HG03521 (cell line): ENCODE measurements at regions not wholly inside any gene's neighbourhood (a gene's known extent, or its start where the extent isn't known, plus 50 kb on each side); places are given as distances from the start of the nearest gene placed in this dataset.

Experiments used
- ATAC-seq: cut with Tn5 transposase; IDR thresholded peaks from one replicate; pipeline ENCODE4 v1.9.1; 2021; ENCODE audit warnings: mild to moderate bottlenecking, moderate library complexity; ENCODE audit not compliant: unreplicated experiment

DNA sequence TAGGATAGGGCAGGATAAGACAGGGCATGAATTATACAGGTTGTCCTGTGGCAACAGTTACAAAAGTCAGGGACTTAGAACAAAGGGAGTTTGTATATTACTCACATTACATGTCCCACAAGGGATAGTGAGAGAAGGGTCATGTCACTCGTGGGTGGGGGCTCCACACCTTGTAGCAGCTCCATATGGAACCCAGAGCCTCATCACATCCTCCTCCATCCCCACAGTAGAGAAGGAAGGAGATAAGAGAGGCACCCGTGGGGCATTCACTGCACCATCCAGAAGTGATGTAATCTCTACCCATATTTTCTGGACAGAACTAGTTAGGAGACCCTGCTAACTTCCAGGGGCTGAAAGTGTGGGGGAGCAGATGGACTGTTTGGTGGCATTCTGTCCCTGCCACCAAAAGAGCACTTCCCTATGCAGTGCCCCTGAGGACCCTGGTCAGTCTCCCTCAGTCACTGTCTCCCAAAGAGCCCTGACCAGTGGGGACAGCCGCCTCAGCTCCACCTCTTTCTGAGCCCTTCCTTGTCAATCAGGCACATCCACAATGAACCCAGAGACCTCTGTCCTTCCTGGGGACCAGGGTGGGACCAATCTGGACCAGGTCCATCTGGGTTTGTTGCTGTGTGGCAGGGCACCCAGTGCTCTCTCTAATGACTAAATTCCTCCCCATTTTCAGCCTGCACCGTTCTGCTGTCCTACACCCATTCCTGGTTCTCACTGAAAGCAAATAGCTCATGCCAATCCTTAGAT is 154.8 kb upstream of the ETV3 start:
- ATAC-seq: no peak

DNA sequence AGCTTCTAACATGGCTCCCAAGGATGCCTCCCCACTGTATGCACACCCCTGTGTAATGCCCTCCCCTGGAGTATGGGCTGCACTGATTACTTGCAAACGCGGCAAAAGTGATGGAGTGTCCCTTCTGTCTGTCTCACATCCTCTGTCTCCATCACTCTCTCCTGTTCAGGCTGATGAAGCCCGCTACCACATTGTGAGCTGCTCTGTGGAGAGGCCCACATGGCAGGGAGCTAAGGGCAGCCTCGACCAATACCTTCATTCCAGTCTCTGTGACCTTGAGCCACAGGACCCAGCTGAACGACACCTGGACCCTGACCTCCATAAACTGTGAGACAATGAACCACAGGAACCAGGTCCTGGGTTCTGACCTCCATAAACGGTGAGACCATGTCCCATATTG is 154.1 kb upstream of the ETV3 start:
- no peak for ATAC-seq

DNA sequence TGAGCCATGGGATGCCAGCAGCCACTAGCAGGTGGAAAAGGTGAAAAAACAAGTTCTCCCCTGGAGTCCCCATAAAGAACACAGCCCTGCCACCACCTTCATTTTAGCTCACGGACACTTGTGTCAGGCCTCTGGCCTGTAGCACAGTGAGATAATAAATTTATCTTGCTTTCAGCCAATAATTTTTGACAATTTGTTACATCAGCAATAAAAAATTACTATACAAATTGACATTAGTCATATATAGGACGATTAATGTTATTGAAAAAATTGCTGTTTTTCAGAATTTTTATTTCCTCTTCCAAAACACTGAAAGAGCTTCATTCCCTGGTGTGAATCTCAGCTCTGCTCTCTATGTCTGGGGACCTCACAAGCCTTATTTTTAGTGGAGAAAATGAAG is 152.9 kb upstream of the ETV3 start:
- no peak for ATAC-seq

DNA sequence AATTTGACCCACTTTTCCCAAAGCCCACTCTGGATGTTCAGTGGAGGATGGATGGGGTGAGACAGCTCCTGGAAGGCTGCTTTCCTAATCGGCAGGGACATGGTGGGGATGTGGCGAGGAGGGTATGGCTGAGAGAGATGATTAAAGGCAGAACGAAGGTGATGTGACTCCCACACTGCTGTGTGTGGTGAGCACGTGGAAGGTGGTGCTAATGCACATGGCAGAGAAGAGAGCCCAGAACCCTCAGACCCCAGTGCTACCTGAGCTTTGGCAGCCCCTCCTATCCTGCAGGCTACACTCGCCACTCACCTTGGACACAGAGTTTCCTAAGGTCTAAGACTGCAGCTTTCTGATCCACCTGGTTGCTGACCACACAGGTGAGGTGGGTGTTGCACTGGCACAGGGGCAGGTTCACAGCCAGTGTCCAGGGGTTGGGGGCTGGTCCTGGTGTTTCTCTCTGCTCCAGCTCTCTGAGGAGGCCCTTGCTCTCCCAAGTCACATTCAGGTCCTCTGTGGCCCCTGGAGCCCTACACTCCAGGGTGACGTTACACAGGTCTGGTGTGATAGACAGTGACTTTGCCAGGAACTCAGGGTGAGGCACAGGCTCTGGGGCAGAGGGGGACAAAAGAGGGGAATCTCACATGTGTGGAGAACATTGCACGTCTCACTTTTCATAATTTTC is 151.4 kb upstream of the ETV3 start:
- no peak for ATAC-seq

DNA sequence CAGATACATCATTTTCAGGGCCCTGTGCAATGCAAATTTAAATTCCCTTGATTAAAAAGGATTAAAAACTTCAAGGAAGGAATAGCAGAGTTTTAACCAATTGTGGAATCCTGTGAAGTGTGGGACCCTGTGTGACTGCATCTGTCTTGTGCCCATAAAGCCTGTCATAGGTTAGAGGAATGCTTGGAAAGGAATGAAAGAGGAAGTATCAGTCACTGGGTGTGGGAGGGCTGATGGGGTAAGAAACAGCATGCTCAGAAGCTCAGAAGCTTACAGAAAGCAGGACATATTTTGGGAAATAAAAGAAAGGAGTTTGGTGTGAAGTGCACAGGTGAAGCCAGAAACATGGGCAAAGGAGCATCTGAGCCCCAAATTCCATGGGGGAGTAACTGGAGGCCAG is 150.8 kb upstream of the ETV3 start:
- no peak for ATAC-seq

DNA sequence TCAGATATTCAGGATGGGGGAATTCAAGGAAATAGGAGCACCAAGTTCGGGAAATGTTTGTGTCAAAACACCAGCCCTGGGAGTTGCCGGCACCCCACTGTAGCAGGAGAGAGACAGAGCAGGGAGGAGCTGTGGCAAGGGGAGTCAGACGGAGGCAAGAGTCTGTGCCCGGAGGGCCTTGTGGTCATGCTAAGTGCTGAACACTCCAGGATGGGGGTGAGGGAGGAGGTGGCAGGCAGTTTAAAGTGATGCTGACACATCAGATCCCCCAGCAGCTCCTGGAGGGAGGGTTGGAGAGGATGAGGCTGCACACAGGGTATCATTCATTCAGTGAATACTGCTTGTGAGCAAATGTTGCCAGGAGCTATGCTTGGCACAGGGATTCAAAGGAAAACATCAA is 150.3 kb upstream of the ETV3 start:
- ATAC-seq: no peak

DNA sequence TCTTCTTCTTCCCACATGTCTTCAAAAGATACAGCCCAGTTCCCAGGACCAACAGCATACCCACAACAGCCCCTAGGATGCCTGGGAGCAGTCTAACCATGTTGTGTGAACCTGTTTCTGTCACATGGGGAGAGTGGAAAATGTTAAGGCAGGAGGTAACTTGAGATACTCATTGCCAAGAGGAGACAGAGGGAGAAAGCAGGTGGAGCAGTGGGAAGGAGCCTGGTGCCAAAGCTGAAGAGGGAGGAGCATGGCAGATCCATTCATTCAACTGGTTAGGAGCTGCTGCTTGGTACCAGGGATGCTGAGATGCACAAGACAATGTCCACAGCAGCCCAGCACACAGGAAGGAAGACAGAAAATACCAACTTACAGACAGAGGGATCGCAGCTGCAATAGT is 149.8 kb upstream of the ETV3 start:
- no peak for ATAC-seq

DNA sequence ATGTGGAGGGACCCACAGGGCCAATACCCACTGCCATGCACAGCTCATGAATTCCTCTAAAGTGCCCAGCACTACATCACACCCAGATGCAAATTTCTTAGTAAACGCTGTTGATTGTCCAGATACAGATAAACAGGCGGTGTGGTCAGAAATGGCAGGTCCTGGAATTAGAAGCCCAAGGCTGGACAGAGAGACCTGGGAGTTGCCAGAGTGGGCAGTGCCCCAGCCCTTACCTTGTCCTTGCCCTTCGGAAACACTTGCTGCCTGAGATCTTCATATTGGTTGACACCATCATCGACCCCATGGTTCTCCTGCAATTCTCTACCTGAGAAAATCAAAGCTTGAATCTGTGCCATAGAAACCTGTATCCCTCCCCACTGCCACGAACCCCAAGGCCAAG is 149.3 kb upstream of the ETV3 start:
- ATAC-seq: no peak

DNA sequence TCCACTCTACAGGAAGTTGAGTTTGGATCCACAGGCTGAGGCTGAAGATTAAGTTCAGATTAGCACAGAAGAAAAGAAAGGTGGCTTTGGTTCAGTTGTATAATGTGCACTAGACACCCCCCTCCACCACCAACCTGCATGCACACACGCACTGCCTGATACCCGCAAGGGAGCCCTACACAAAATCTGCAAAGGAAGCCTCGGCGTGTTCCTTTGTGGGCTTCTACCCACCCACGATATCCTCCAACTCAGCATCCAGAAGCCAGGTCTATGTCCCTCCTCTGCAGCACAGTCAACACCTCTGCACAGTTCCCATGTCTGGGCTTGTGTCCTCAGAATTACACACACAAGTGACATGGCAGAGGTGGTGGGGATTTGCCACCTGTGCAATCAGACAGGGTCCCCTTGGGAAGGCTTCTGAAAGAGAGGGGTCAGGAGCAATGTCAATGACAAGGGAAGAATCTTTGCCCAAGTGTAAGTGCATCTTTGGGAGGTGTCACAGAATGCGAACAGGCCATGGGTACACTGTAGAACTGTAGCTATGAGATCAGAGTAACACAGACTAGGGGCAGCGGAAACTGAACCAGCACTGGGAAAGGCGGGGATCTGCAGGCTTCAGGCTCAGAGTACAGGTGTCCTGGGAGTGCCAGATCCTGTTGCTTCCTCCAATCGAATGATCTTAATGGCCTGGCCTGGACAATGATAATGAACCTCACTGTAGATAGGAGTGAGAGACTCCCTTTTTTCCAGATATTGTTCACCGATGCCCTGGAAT is 148.6 kb upstream of the ETV3 start:
- ATAC-seq: no peak

DNA sequence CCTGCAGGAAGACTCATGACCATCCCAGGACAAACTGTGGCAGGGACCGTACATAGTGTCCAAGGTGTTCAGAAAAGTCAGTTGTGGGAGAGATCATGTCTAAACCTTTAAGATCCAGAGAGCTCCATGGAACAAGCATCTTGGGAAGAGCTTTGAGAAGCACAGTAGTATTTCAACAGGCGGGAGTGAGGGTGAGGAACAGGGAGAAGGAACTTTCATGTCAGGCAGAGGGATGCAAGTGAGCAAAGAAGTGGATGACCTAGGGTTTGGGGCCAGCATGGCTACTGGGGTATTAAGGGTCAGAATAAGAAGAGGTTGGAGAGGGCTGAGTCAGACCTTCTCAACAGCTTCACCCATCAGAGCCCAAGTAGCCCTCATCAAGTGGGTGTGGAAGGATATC is 147.9 kb upstream of the ETV3 start:
- ATAC-seq: no peak

DNA sequence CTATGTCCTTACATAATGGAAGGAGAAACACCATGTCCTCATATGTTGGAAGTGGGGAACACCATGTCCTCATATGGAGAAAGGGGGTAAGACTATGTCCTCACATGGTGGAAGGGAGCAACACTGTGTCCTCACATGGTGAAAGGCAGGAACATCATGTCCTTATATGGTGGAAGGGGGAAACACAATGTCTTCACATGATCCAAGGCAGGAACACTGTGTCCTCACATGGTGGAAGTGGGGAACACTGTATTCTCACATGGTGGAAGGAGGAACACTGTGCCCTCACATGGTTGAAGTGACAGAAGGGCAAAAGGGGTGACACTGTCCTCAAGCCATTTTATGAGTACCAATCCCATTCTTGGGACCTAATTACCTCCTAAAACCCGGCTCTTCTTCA is 146.3 kb upstream of the ETV3 start:
- no peak for ATAC-seq

DNA sequence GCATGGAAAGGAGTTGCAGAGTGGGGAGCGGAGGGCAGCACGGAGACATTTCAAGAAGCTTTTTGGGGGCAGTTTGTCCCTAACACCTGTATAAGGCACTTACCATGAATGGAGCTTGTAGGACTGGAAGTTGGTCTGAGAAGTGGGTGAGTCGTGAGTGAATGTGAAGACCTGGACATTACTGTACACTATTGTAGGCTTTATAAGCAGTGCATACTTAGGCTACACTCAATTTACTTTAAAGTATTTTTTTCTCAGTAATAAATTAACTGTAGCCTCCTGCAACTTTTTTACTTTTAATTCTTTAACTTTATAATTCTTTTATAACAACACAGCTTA is 141.6 kb upstream of the ETV3 start:
- ATAC-seq: no peak

DNA sequence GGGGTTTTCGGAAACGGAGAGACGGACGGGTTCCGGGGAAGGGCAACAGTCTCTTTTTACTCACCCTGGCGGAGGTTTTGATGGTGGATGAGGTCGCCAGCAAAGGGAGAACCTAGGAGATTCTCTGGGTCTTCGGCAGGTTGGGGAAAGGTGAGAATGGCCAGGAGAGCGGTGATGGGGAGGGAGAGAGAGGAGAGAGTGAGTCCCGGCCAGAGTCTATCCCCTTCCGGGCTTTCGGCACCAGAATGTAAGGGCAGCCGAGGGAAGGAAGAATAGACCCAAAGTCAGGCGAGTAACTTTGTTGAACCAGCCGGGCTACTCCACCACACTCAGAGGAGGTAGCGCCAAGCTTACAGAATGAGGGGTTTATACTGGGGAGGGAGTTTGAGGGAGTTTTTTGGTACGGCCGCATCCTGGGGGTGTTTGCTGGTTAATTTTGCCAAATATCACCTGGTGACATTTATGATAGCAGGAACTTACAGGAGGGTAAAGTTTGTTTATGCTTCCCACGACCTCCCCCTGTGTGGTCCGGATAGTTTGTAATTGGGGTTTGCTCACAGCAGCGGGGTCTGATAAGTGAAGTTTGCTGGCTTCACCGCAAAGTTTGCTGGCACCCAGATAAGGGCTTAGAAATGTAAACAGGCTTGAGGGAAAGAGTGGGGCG is 141.1 kb upstream of the ETV3 start:
- ATAC-seq: no peak

DNA sequence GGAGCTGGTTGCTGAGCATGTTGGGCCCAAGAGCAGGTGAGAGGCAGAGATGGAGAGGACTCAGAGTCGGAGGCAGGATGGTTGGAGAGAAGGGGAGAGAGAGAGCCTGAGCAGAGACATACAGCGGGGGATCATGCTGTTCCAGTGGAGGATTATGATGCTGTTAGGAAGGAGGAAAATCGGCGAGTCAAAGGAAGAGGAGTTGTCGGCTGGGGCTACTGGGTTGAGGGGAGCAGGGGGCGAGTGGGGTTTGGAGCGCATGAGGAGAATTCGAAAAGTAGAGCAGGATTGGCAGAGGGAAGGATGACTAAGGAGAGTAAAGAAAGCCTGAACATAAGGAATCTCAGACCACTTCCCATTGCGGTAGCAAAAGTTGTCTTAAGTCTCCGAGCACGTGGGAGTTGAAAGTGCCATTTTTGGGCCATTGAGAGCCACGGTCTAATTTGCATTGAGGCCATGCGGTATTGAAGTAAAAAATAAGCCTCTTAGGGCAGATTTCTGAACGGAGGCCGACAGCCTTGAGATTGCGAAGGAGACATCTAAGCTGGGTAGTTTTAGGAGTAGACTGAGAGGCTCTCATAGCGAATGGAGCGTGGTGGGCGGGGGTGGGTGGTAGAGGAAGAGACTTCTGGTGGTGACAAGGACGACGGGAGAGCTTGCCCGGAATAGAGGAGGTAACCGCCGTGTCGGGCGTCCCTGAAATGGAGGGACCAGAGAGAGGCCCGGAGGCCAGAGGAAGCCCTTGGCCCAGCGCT is 140.4 kb upstream of the ETV3 start:
- ATAC-seq: no peak

DNA sequence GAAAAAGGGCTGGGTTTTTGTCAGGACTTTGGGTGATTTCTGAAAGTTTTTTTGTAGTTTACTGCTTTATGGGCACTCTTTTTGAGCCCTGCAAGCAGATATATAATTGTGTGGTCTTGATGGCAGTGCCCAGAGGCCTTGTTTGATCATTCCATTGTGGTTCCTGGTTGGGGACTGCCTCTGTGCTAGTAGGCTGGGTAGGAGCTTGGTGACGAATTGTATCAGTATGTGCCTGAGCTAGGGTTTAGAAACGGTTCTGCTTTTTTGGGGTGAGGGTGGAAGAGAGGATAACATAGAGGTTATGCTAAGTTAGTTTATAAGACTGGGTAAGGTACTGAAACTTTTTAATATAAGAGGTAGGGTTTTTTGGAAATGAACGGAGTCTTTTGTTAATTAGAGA is 139.7 kb upstream of the ETV3 start:
- ATAC-seq: no peak

DNA sequence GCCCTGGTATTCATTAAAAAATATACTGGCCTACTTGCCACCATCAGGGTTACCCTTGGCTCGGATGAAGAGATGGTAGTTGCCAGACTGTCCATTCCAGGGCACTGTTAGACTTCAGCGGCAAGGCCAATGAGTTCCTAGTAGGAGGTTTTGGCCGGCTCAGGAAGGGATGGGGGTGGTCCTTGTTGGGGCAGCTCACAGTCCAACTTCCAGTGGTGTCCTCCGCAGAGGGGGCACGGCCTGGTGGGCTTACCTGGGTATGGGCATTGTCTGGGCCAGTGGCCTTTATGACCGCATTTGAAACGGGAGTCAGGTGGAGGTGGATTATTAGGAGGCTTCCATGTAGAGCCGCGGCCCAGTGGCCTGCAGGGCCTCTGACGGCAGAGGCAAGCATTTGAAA is 139.1 kb upstream of the ETV3 start:
- ATAC-seq: no peak

DNA sequence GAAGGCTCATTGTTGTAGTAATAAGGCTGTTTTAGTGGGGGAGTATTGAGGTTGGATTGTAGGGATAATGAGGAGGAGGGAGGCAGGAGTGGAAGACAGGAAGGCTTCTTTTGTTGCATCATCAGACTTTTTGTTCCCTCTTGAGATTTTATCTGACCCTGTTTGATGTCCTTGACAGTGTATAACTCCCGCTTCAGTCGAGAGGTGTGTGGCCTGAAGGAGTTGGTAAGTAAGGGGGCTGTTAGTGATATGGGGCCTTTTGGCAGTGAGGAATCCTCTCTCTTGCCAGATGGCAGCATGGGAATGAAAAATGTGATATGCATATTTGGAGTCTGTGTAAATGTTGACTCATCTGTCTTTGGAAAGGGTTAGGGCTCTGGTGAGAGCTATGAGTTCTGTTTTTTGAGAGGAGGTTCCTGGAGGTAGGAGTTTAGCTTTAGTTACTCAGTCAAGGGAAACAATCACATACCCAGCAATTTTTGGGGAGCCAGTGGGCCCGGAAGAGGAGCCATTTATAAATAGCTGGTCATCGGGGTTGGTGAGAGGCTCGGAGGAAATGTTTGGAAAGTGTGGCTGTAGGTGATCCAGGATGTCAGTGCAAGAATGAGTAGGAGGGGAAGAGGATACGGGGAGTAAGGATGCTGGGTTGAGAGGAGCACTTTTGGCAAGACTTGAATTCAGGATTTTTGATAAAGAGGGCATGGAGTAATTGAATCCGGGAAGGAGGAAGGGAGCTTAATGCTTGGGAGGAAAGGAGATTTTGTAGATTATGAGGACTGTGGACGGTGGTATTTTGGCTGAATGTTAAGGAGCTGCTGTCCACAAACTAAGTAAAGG is 136.7 kb upstream of the ETV3 start:
- ATAC-seq: no peak

DNA sequence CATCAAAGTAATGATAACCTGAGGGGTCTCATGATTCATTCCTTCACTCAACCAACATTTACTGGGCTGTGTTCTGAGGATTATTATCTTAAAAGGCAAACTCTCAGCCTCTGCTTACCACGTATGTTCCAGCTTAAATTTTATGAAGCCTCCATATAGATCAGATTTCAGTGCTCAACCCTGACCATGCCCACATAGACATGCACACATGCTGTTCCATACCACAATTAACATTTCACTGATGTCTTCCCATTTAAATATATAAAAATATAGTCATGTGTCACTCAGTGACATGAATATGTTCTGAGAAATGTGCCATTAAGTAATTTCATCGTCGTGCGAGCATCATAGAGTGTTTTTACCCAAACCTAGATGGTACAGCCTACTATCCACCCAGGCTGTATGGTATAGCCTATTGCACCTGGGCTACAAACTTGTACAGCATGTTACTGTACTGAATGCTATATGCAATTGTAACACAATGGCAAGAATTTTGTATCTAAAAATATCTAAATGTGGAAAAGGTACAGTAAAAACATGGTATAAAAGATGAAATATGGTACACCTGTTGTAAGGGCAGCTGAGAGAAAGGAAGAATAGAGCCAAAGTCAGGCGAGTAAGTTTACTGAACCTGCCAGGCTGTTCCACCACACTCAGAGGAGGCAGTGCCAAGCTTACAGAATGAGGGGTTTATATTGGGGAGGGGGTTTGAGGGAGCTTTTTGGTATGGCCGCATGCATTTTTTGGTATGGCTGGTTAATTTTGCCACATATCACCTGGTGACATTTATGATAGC is 134.7 kb upstream of the ETV3 start:
- no peak for ATAC-seq

DNA sequence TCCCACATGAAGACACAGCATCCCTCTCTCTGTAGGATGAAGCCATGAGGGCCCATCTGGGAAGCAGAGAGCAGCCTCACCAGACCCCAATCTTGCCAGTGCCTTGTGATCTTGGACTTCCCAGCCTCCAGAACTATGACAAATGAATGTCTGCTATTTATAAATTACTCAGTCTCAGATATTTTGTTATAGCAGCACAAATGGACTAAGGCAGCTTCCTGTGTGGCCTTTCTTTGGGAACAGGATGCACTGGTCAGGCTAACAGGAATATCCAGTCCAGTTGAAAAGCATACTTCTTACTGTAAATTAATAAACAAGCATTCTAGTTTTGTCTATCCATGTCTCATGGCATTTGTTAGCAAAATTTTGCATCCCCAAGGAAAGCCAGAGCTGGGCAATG is 134.1 kb upstream of the ETV3 start:
- ATAC-seq: no peak
